GM23248 (cell line): ENCODE measurements at regions not wholly inside any gene's neighbourhood (a gene's known extent, or its start where the extent isn't known, plus 50 kb on each side); places are given as distances from the start of the nearest gene placed in this dataset.

Experiments
- DNase-seq: peaks from one replicate; pipeline ENCODE4 v3.0.0-alpha.2; 2015
- H2AFZ ChIP-seq: fragments of 200-600 bp; sonication (generic); 2 replicates; pipeline ENCODE4 v1.6.1; 2016; ENCODE audit warnings: antibody characterized with exemption
- H3F3A ChIP-seq: fragments of 200-600 bp; sonication (generic); 2 replicates; pipeline ENCODE4 v1.6.1; 2016; ENCODE audit warnings: mild to moderate bottlenecking, antibody characterized with exemption, mixed run types; ENCODE audit not compliant: insufficient read depth
- H3K27ac ChIP-seq: fragments of 200-600 bp; sonication (generic); 2 replicates; pipeline ENCODE4 v1.5.1; 2016; ENCODE audit warnings: mild to moderate bottlenecking
- H3K27me3 ChIP-seq: fragments of 200-600 bp; sonication (generic); replicated peaks from 2 replicates; pipeline ENCODE4 v1.6.1; 2016; ENCODE audit warnings: mild to moderate bottlenecking; ENCODE audit not compliant: insufficient read depth
- H3K36me3 ChIP-seq: fragments of 200-600 bp; sonication (generic); 2 replicates; pipeline ENCODE4 v1.6.1; 2016; ENCODE audit warnings: low read depth, mild to moderate bottlenecking
- H3K4me1 ChIP-seq: fragments of 200-600 bp; sonication (generic); 2 replicates; pipeline ENCODE4 v1.6.1; 2016; ENCODE audit warnings: mild to moderate bottlenecking; ENCODE audit not compliant: insufficient read depth
- H3K4me2 ChIP-seq: fragments of 200-600 bp; sonication (generic); one replicate; pipeline ENCODE4 v1.6.1; 2016; ENCODE audit warnings: mild to moderate bottlenecking; ENCODE audit not compliant: unreplicated experiment
- H3K4me3 ChIP-seq: fragments of 200-600 bp; sonication (generic); 2 replicates; pipeline ENCODE4 v1.5.1; 2016; ENCODE audit warnings: mild to moderate bottlenecking
- H3K79me2 ChIP-seq: fragments of 200-600 bp; sonication (generic); 2 replicates; pipeline ENCODE4 v1.6.1; 2016; ENCODE audit warnings: mild to moderate bottlenecking; ENCODE audit not compliant: insufficient read depth
- H3K9ac ChIP-seq: fragments of 200-600 bp; sonication (generic); 2 replicates; pipeline ENCODE4 v1.6.1; 2016; ENCODE audit warnings: mild to moderate bottlenecking
- H3K9me2 ChIP-seq: fragments of 200-600 bp; sonication (generic); 2 replicates; pipeline ENCODE4 v1.6.1; 2016; ENCODE audit warnings: mixed run types, mild to moderate bottlenecking, moderate library complexity; ENCODE audit not compliant: insufficient read depth
- H3K9me3 ChIP-seq: fragments of 200-600 bp; sonication (generic); one replicate; pipeline ENCODE4 v1.6.1; 2017; ENCODE audit warnings: low read depth
- H4K20me1 ChIP-seq: fragments of 200-600 bp; sonication (generic); 2 replicates; pipeline ENCODE4 v1.6.0; 2016; ENCODE audit not compliant: insufficient read depth
- EZH2 ChIP-seq: fragments of 200-600 bp; sonication (generic); IDR thresholded peaks from 2 replicates; pipeline ENCODE4 v1.6.1; 2018; ENCODE audit warnings: antibody characterized with exemption, mild to moderate bottlenecking; ENCODE audit not compliant: insufficient read depth, poor library complexity, severe bottlenecking
- EZH2phosphoT487 ChIP-seq: fragments of 200-600 bp; sonication (generic); IDR thresholded peaks from 2 replicates; pipeline ENCODE4 v1.6.1; 2018; ENCODE audit warnings: antibody characterized with exemption, moderate library complexity, mild to moderate bottlenecking, low read depth; ENCODE audit not compliant: insufficient read depth
- WGBS, 2 experiments: methylation state at CpG; one replicate each; pipeline ENCODE4 v1.1.6; 2015 to 2017; ENCODE audit warnings: low lambda C conversion rate in 2 of 2, low coverage in 1 of 2; ENCODE audit errors: missing lambda C conversion rate in 2 of 2; 5-methylcytosine and 5-hydroxymethylcytosine counted together
- in situ Hi-C: fragments of 300-500 bp; cut with MboI; formaldehyde crosslinking; loops from 2 replicates; pipeline ENCODE4 v1.15.0; 2020

DNA sequence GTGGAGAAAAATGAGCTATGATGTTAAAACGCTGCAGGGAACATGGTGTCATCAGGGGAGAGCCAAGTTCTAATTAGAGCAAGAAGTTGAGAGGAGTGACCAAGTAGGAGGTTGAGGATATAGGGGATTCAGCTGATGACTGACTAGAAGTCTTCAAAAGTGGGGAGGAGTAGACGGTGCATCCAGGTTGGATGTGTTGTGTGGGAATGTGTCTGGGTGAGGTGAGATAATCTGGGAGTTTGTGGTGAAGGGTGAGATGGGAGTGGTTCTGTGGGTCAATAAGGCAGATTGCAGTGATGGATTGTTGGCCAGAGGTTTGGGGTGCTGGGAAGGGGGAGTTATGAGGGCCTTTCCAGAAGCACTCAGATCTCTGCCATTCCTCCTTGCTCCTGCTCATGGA, 72.0 kb upstream of the IRF2BP2 start:
- Histone ChIP-seq H3K9me3 (no peaks in the 10 kb centered on the region), H3K27ac (no peak overlapping the region), H3K4me2 (no peak overlapping the region), H3K4me1 (peaks cover 14% of the 10 kb centered on the region), H3K36me3 (no peaks in the 10 kb centered on the region), H2AFZ (no peak overlapping the region), H4K20me1 (no peaks in the 10 kb centered on the region), H3K9ac (no peak overlapping the region), H3F3A (peaks cover 11% of the 10 kb centered on the region; the same call in 1 of the 2 replicates), H3K27me3 (no peaks in the 10 kb centered on the region), H3K4me3 (no peak overlapping the region), H3K9me2 (no peaks in the 10 kb centered on the region), H3K79me2 (no peaks in the 10 kb centered on the region)
- in situ Hi-C loops = no loop called here
- no peak for DNase-seq
- WGBS, 2 experiments = 76 to 80% methylated on average over 2 of the region's 2 CpGs
- TF ChIP-seq EZH2 = no peak
- TF ChIP-seq EZH2phosphoT487 = no peak

- Histone ChIP-seq H2AFZ (no peak overlapping the region), H4K20me1 (no peaks in the 10 kb centered on the region), H3K27ac (no peak overlapping the region), H3K9me2 (no peaks in the 10 kb centered on the region), H3K4me2 (no peak overlapping the region), H3K4me3 (no peak overlapping the region), H3K79me2 (no peaks in the 10 kb centered on the region), H3F3A (peaks cover 11% of the 10 kb centered on the region; the same call in 1 of the 2 replicates), H3K36me3 (no peaks in the 10 kb centered on the region), H3K9ac (no peak overlapping the region), H3K27me3 (no peaks in the 10 kb centered on the region), H3K4me1 (peaks cover 20% of the 10 kb centered on the region), H3K9me3 (no peaks in the 10 kb centered on the region)
- TF ChIP-seq EZH2phosphoT487 (no peak), EZH2 (no peak)
- no peak for DNase-seq
- 90 to 92% methylated on average over 3 of the region's 3 CpGs for WGBS, 2 experiments
- in situ Hi-C loops = no loop called here
These were observed 71.1 kb upstream of the IRF2BP2 start for GRCh38 chr1:234681065-234681464.

DNA sequence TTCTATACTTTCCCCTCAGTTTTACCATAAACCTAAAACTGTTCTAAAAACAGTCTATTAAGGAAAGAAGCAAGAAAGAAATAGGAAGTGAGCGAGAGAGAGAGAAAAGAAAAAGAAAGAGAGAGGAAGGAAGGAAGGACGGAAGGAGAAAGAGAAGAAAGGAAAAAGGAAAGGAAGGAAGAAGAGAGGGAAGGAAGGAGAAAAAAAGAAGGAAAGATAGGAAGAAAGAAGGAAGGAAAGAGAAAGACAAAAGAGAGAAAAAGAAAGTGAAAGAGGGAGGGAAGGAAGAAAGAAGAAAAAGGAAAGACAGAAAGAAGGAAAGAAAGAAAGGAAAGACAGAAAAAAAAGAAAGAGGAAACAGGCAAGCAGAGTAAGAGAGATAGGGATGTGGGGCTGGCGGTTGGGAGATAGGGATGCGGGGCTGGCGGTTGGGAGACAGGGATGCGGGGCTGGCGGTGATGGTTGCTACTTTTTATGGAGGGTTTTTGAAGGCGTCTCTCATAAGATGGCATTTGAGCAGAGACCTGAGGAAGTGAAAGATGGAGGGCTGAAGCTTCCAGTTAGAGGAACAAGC, 70.4 kb upstream of the IRF2BP2 start:
- no peak overlapping the region for H3K27ac ChIP-seq
- WGBS, 2 experiments = 90 to 97% methylated on average over 8 of the region's 8 CpGs
- no peak overlapping the region for H3K4me2 ChIP-seq
- TF ChIP-seq EZH2 = no peak
- no peak for TF ChIP-seq EZH2phosphoT487
- peaks cover 20% of the 10 kb centered on the region for H3K4me1 ChIP-seq
- DNase-seq = no peak
- no peaks in the 10 kb centered on the region for H3K79me2 ChIP-seq
- no peaks in the 10 kb centered on the region for H3K9me2 ChIP-seq
- H3K9me3 ChIP-seq = no peaks in the 10 kb centered on the region
- in situ Hi-C loops = no loop called here
- no peaks in the 10 kb centered on the region for H4K20me1 ChIP-seq
- no peaks in the 10 kb centered on the region for H3K36me3 ChIP-seq
- H2AFZ ChIP-seq = no peak overlapping the region
- H3K4me3 ChIP-seq = no peak overlapping the region
- no peaks in the 10 kb centered on the region for H3K27me3 ChIP-seq
- H3F3A ChIP-seq = peaks cover 11% of the 10 kb centered on the region; the same call in 1 of the 2 replicates
- H3K9ac ChIP-seq = no peak overlapping the region

DNA sequence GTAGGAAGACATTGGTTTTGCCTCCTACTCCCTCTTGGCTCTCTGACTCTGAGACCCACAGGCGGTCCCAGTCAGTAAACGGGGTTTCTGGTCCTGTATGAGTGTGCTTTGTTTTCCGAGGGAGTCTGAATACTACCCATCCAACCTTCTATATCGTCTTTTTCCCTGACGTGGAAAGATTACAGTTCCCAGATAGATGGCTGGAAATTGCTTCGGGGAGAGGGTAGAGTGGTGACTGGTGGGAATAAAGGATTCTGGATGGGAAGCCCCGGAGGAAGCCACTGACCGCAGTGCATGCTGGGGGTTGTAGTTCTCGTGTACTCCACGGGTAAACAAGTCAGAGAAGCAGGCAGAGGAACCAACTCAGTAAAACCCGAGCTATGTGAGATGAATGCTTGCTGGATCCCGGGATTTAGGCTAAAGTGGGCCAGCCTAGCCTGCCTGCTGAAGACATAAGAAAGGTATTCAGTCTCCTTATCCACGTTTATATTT, 66.2 kb upstream of the IRF2BP2 start:
- 3 to 5% methylated on average over 13 of the region's 13 CpGs for WGBS, 2 experiments
- H3K27ac ChIP-seq = no peak overlapping the region
- H3K9ac ChIP-seq = peak overlapping the region; percentile 61

More for the DNA sequence above, 66.2 kb upstream of the IRF2BP2 start:
- Histone ChIP-seq H3K9me2 (no peaks in the 10 kb centered on the region), H3K79me2 (no peaks in the 10 kb centered on the region), H3F3A (no peaks in the 10 kb centered on the region), H3K4me2 (peak overlapping the region; percentile 71), H2AFZ (peak overlapping the region; percentile 95), H3K4me1 (peaks cover 5% of the 10 kb centered on the region), H3K36me3 (no peaks in the 10 kb centered on the region), H3K4me3 (peak overlapping the region; percentile 67), H4K20me1 (no peaks in the 10 kb centered on the region), H3K9me3 (no peaks in the 10 kb centered on the region), H3K27me3 (no peaks in the 10 kb centered on the region)
- TF ChIP-seq EZH2phosphoT487 = no peak
- no peak for TF ChIP-seq EZH2
- peak; percentile 84 for DNase-seq
- in situ Hi-C loops = no loop called here
